ENCODE measurements at regions not wholly inside any gene's neighbourhood (a gene's known extent, or its start where the extent isn't known, plus 50 kb on each side); places are given as distances from the start of the nearest gene placed in this dataset.

DNA sequence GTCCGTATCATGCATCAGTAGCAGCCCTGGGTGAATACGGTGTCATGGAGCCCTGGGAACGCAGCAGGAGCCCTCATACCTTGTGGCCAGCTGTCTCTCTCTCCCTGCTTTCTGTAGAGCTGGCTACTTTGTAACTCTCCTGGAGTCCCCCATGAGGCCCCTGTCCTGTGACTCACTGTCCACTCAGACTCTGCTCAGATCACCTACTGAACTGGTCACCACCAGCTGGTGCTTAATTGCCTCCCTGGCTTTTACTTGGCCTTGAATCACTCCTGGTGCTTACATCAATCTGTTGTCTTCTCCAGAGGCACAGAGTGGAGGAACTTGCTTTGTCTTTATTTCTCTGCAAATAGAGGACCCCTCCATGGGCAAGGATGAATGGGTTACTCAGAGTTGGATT lies 172.7 kb downstream of the HRH4 start:
- no peak overlapping the region for H4K91ac ChIP-seq (replicated peaks; ENCODE audit: insufficient read length, low read length)
- H3K56ac ChIP-seq (replicated peaks; ENCODE audit: insufficient read length, low read depth, low read length), result no peak overlapping the region
- ChIA-PET CTCF (ENCODE audit: partially characterized antibody) (interaction anchor here (0.7 to 1.7 kb wide), 5 partner anchors 21 to 247 kb away, joined by 3 to 4 read pairs (median 3); no protein-coding TSS in a partner anchor), POLR2A (ENCODE audit: partially characterized antibody) (interaction anchor here (0.7 kb wide), 1 partner anchor 13 kb away, joined by 3 read pairs; no protein-coding TSS in a partner anchor)
- no peaks in the 10 kb centered on the region for H4K20me1 ChIP-seq (replicated peaks in 1 of 2; ENCODE audit: control insufficient read depth in 1 of 2, insufficient read depth in 2 of 2, low read length in 2 of 2)
- H3K4me1 ChIP-seq (replicated peaks in 1 of 4; ENCODE audit: control insufficient read depth in 3 of 4, insufficient read depth in 4 of 4, low read length in 3 of 4), result peaks cover 0 to 3% (median 1%) of the 10 kb centered on the region in 4 experiments; a peak in 1 of 7 replicates
- H3K9me3 ChIP-seq (ENCODE audit: insufficient read depth in 2 of 2, low read depth in 1 of 2, low read length in 1 of 2), result no peaks in the 10 kb centered on the region
- H3K36me3 ChIP-seq (ENCODE audit: control insufficient read depth in 2 of 4, insufficient read depth in 4 of 4, low read length in 3 of 4), result no peaks in the 10 kb centered on the region
- H3K4me3 ChIP-seq (ENCODE audit: extremely low read depth in 1 of 4, insufficient read depth in 2 of 4, low read depth in 3 of 4, low read length in 4 of 4), result no peak overlapping the region
- H3K14ac ChIP-seq (ENCODE audit: insufficient read length), result no peak overlapping the region
- no peaks in the 10 kb centered on the region for H3K79me1 ChIP-seq (ENCODE audit: low read depth, low read length)
- no peaks in the 10 kb centered on the region; a peak in 1 of 7 replicates for H3K27me3 ChIP-seq (replicated peaks in 1 of 4; ENCODE audit: control insufficient read depth in 3 of 4, extremely low read depth in 1 of 4, insufficient read depth in 3 of 4, low read length in 3 of 4)
- no peak overlapping the region for H4K8ac ChIP-seq (ENCODE audit: extremely low read depth, insufficient read depth, low read length)
- 98% methylated on average over 3 of the region's 3 CpGs; no CpG with 5 or more reads in 1 of the 2 experiments for WGBS, 2 experiments (ENCODE audit: extremely low coverage in 1 of 2, insufficient coverage in 1 of 2, insufficient read length in 1 of 2, insufficient replicate concordance in 2 of 2, low coverage in 1 of 2, low lambda C conversion rate in 2 of 2, missing lambda C conversion rate in 1 of 2)
- no peak overlapping the region; a peak in 1 of 4 replicates for H3K4me2 ChIP-seq (ENCODE audit: insufficient read depth in 1 of 2, low read depth in 2 of 2, low read length in 2 of 2)
- H3K23ac ChIP-seq (ENCODE audit: insufficient read length), result no peak overlapping the region
- H2AK5ac ChIP-seq (ENCODE audit: low read depth, low read length), result no peak overlapping the region
- no peaks in the 10 kb centered on the region; the same call in none of the 2 replicates for H3K23me2 ChIP-seq (ENCODE audit: low read depth, low read length)
- no peak overlapping the region for H2BK5ac ChIP-seq (ENCODE audit: low read depth, low read length)
- no peak overlapping the region for H2BK120ac ChIP-seq (replicated peaks; ENCODE audit: low read depth, low read length)
- no peak overlapping the region for H2BK15ac ChIP-seq (ENCODE audit: low read length)
- H3K79me2 ChIP-seq (ENCODE audit: control insufficient read depth in 1 of 2, insufficient read depth in 2 of 2, low read length in 2 of 2), result no peaks in the 10 kb centered on the region
- no peak overlapping the region for H4K5ac ChIP-seq (ENCODE audit: insufficient read length, low read depth, low read length)
- DNase-seq (ENCODE audit: low read depth in 1 of 2, low spot score in 2 of 2) (no peak), FAIRE-seq (no peak)
- H3K18ac ChIP-seq (ENCODE audit: extremely low read depth, low read length), result no peak overlapping the region
- no peak for TF ChIP-seq TAF1 (IDR thresholded peaks at IDR 0.05; ENCODE audit: low read depth, low read length)
- TF ChIP-seq SRF (IDR thresholded peaks at IDR 0.05; ENCODE audit: low read depth, low read length), result no peak
- TF ChIP-seq SUZ12 (IDR thresholded peaks at IDR 0.05; ENCODE audit: low read length), result no peak
- TF ChIP-seq PHF8 (conservative IDR thresholded peaks at IDR 0.05; ENCODE audit: low read depth, low read length), result no peak
- no peak overlapping the region for H3K4ac ChIP-seq (replicated peaks; ENCODE audit: insufficient read length, low read depth, low read length)
- no peak overlapping the region for H2BK20ac ChIP-seq (ENCODE audit: low read length)
- no peak overlapping the region for H3K9ac ChIP-seq (replicated peaks in 1 of 4; ENCODE audit: extremely low read depth in 1 of 4, low read depth in 3 of 4, low read length in 3 of 4)
- no peak overlapping the region for H3K27ac ChIP-seq (ENCODE audit: low read depth, low read length)
- H2BK12ac ChIP-seq (ENCODE audit: low read depth, low read length), result no peak overlapping the region
- H2AFZ ChIP-seq (ENCODE audit: low read length), result no peak overlapping the region
